ENCODE measurements at regions not wholly inside any gene's neighbourhood (a gene's known extent, or its start where the extent isn't known, plus 50 kb on each side); places are given as distances from the start of the nearest gene placed in this dataset.

GRCh38 chr20:57770852-57771720 lies 61.3 kb upstream of the PMEPA1 start:
- TF ChIP-seq POLR2A (IDR thresholded peaks at IDR 0.05) (no peak), CTCF (IDR thresholded peaks at IDR 0.05) (no peak)

Data from tibial nerve (tissue), 3 donors.